K562 (cell line): ENCODE measurements at regions not wholly inside any gene's neighbourhood (a gene's known extent, or its start where the extent isn't known, plus 50 kb on each side); places are given as distances from the start of the nearest gene placed in this dataset.
A peak's percentile ranks its signal among the peaks of the same experiment; 100 is the strongest.

Experiments
- BCOR ChIP-seq: fragments of 450-650 bp; IDR thresholded peaks from 2 replicates; pipeline ENCODE4 v1.6.1; 2016
- BDP1 ChIP-seq: IDR thresholded peaks from 3 replicates; pipeline ENCODE4 v1.6.1; 2011; ENCODE audit not compliant: insufficient read length, insufficient read depth
- EWSR1 ChIP-seq: fragments of 450-650 bp; IDR thresholded peaks from 2 replicates; pipeline ENCODE4 v1.6.1; 2018; ENCODE audit warnings: borderline replicate concordance, mild to moderate bottlenecking, low read depth, moderate library complexity; ENCODE audit not compliant: partially characterized antibody
- GATA2 ChIP-seq: sonication (generic); formaldehyde crosslinking; IDR thresholded peaks from 2 replicates; pipeline ENCODE4 v1.4.0; 2020; ENCODE audit warnings: mild to moderate bottlenecking, missing genetic modification reagents
- IRF2 ChIP-seq: sonication (generic); formaldehyde crosslinking; IDR thresholded peaks from 2 replicates; pipeline ENCODE4 v1.8.1; 2022; ENCODE audit warnings: mild to moderate bottlenecking, missing genetic modification reagents
- KDM4B ChIP-seq, 2 experiments: fragments of 450-650 bp in 1 of 2; sonication (generic) in 1 of 2; IDR thresholded peaks; 2 replicates each; pipeline ENCODE4 v1.6.1; 2016 to 2017; ENCODE audit warnings: borderline replicate concordance in 2 of 2, antibody characterized with exemption in 1 of 2, low read depth in 1 of 2, mild to moderate bottlenecking in 1 of 2
- NFXL1 ChIP-seq: fragments of 450-650 bp; formaldehyde crosslinking; IDR thresholded peaks from 2 replicates; pipeline ENCODE4 v1.4.0; 2021; ENCODE audit warnings: mild to moderate bottlenecking
- PBX2 ChIP-seq, 2 experiments: IDR thresholded peaks in 1 of 2; conservative IDR thresholded peaks in 1 of 2; 2 replicates each; pipeline ENCODE4 v1.6.1; 2016; ENCODE audit warnings: low read depth in 2 of 2, mild to moderate bottlenecking in 1 of 2, missing compliant biosample characterization in 1 of 2, missing genetic modification characterization in 1 of 2, moderate library complexity in 1 of 2
- STAT6 ChIP-seq: sonication (generic); formaldehyde crosslinking; IDR thresholded peaks from 2 replicates; pipeline ENCODE4 v1.8.1; 2023; ENCODE audit warnings: mild to moderate bottlenecking, missing genetic modification reagents
- TRIM25 ChIP-seq: fragments of 450-650 bp; IDR thresholded peaks from 2 replicates; pipeline ENCODE4 v1.7.0; 2016; ENCODE audit warnings: borderline replicate concordance
- TRIM28 ChIP-seq: fragments of 450-650 bp; IDR thresholded peaks from 2 replicates; pipeline ENCODE4 v1.6.1; 2017
- ZC3H8 ChIP-seq: fragments of 450-650 bp; IDR thresholded peaks from 2 replicates; pipeline ENCODE4 v1.6.1; 2017
- ZNF398 ChIP-seq: fragments of 250-450 bp; sonication (Bioruptor Pico); IDR thresholded peaks from 2 replicates; pipeline ENCODE4 v1.8.0; 2021; ENCODE audit warnings: moderate library complexity, mild to moderate bottlenecking, inconsistent platforms
- ZNF639 ChIP-seq, 2 experiments: fragments of 200-800 bp in 1 of 2; sonication (Bioruptor generic) in 1 of 2; sonication (generic) in 1 of 2; formaldehyde crosslinking in 1 of 2; IDR thresholded peaks in 1 of 2; conservative IDR thresholded peaks in 1 of 2; 2 replicates each; pipeline versions ENCODE4 v1.5.0 to v1.6.1; 2016 to 2020; ENCODE audit warnings: missing compliant biosample characterization in 1 of 2, missing genetic modification characterization in 1 of 2, missing genetic modification reagents in 1 of 2
- ZNF766 ChIP-seq: fragments of 200-800 bp; sonication (Bioruptor generic); conservative IDR thresholded peaks from 2 replicates; pipeline ENCODE4 v1.6.1; 2016; ENCODE audit warnings: missing genetic modification characterization, missing compliant biosample characterization

- TF ChIP-seq STAT6 (CRISPR knock-in tag) (no peak), BDP1 (no peak), PBX2 (CRISPR knock-in tag; IDR thresholded peaks at IDR 0.05; ENCODE audit: low read depth) (no peak), PBX2 (tag; conservative IDR thresholded peaks at IDR 0.05; ENCODE audit: low read depth) (peak; percentile 51), ZNF766 (CRISPR knock-in tag) (peak; percentile 97), KDM4B (IDR thresholded peaks at IDR 0.05; ENCODE audit: borderline replicate concordance in 2 of 2, low read depth in 1 of 2) (no peak), EWSR1 (no peak), TRIM28 (peak; percentile 64; the same call in 1 of the 2 replicates), ZNF639 (CRISPR knock-in tag; conservative IDR thresholded peaks at IDR 0.05 in 1 of 2, IDR thresholded peaks at IDR 0.05 in 1 of 2) (peak in 1 of 2 experiments; percentile 25; a peak in 1 of 4 replicates), GATA2 (no peak), ZC3H8 (no peak), IRF2 (CRISPR knock-in tag) (no peak), ZNF398 (no peak), TRIM25 (no peak), NFXL1 (CRISPR knock-in tag) (no peak), BCOR (no peak)
These were observed 77.0 kb downstream of the CCDC71L start (continued) for GRCh38 chr7:106583706-106584690.
